Body of pancreas (tissue), 4 donors: ENCODE measurements at regions not wholly inside any gene's neighbourhood (a gene's known extent, or its start where the extent isn't known, plus 50 kb on each side); places are given as distances from the start of the nearest gene placed in this dataset.
A peak's percentile ranks its signal among the peaks of the same experiment; 100 is the strongest.
"Not testable (repeated sequence)": the region's sequence is repeated elsewhere in the genome, so short reads cannot be mapped to it uniquely, and the experiment has no call there.

Experiments used
- ATAC-seq: fragments of 150-250 bp; one replicate; pipeline ENCODE4 v1.9.1; 2016
- DNase-seq, 4 donors: peaks; one replicate each; pipeline ENCODE4 v3.0.0-alpha.2; 2019
- H3K27ac ChIP-seq, 4 donors: fragments of 200-600 bp; sonication (generic); 1 replicate in 3 of 4; 2 replicates in 1 of 4; pipeline versions ENCODE4 v1.5.1 to v1.6.1; 2016 to 2019; ENCODE audit warnings: mild to moderate bottlenecking in 1 of 4, mixed read lengths in 1 of 4, moderate library complexity in 1 of 4
- H3K27me3 ChIP-seq, 2 donors: fragments of 200-600 bp; sonication (generic); one replicate each; pipeline ENCODE4 v1.6.0; 2016; ENCODE audit warnings: mild to moderate bottlenecking in 1 of 2
- H3K36me3 ChIP-seq, 2 donors: fragments of 200-600 bp; sonication (generic); replicated peaks in 1 of 2; 2 replicates each; pipeline ENCODE4 v1.5.1; 2016; ENCODE audit warnings: low read depth in 2 of 2; ENCODE audit not compliant: insufficient read depth in 1 of 2
- H3K4me1 ChIP-seq: fragments of 200-600 bp; sonication (generic); one replicate; pipeline ENCODE4 v1.6.0; 2016
- H3K4me3 ChIP-seq, 2 donors: fragments of 200-600 bp; sonication (generic); 1 replicate in 1 of 2; 2 replicates in 1 of 2; pipeline ENCODE4 v1.5.1; 2016 to 2019
- H3K9me3 ChIP-seq, 3 donors: fragments of 200-600 bp; sonication (generic); 1 replicate in 2 of 3; 2 replicates in 1 of 3; pipeline ENCODE4 v1.5.1; 2016
- POLR2A ChIP-seq, 3 donors: fragments of 450-650 bp; IDR thresholded peaks; one replicate each; pipeline ENCODE4 v1.6.1; 2016; ENCODE audit warnings: antibody characterized with exemption in 3 of 3, mild to moderate bottlenecking in 2 of 3
- WGBS, 2 donors: methylation state at CpG; one replicate each; pipeline ENCODE4 v1.1.5; 2017; 5-methylcytosine and 5-hydroxymethylcytosine counted together
- intact Hi-C: fragments of 100-400 bp; cut with DNase I; formaldehyde crosslinking; loops from one replicate; pipeline ENCODE4 v1.15.1; 2023
- TF ChIP-seq, protein P1 (sequence below), 7 experiments: fragments of 450-650 bp in 4 of 7; fragments of 200-600 bp in 3 of 7; sonication (generic) in 3 of 7; IDR thresholded peaks; one replicate each; pipeline ENCODE4 v1.5.1; 2016 to 2019; ENCODE audit warnings: antibody characterized with exemption in 7 of 7

DNA sequence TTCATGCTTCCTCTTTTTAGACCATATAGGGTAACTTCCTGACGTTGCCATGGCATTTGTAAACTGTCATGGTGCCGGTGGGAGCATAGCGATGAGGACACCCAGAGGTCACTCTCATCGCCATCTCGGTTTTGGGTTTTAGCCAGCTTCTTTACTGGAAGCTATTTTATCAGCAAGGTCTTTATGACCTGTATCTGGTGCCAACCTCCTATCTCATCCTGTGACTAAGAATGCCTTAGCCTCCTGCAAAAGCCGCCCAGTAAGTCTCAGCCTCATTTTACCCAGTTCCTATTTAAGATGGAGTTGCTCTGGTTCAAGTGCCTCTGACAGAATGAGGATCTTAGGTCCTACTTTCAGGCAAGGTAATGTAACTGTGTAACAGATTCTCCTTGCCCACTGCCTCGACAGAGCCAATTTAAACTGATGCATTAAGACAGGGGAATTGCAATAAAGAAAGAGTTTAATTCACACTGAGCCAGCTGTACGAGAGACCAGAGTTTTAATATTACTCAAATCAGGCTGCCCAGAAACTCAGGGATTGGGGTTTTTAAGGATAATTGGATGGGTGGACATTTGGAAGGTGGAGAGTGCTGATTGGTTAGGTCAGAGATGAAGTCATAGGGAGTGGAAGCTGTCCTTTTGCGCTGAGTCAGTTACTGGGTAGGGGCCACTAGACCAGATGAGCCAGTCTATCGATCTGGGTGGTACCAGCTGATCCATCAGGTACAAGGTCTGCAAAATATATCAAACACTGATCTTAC is 59.9 kb upstream of the ATF7IP2 start:
- WGBS, 2 donors, result 43 to 47% methylated on average over 10 of the region's 10 CpGs
- H3K27me3 ChIP-seq, result no peaks in the 10 kb centered on the region
- TF ChIP-seq, protein P1, sequence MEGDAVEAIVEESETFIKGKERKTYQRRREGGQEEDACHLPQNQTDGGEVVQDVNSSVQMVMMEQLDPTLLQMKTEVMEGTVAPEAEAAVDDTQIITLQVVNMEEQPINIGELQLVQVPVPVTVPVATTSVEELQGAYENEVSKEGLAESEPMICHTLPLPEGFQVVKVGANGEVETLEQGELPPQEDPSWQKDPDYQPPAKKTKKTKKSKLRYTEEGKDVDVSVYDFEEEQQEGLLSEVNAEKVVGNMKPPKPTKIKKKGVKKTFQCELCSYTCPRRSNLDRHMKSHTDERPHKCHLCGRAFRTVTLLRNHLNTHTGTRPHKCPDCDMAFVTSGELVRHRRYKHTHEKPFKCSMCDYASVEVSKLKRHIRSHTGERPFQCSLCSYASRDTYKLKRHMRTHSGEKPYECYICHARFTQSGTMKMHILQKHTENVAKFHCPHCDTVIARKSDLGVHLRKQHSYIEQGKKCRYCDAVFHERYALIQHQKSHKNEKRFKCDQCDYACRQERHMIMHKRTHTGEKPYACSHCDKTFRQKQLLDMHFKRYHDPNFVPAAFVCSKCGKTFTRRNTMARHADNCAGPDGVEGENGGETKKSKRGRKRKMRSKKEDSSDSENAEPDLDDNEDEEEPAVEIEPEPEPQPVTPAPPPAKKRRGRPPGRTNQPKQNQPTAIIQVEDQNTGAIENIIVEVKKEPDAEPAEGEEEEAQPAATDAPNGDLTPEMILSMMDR (IDR thresholded peaks at IDR 0.05), result no peak
- TF ChIP-seq POLR2A (IDR thresholded peaks at IDR 0.05), result no peak
- no peak overlapping the region for H3K27ac ChIP-seq
- DNase-seq (peak in 1 of 4 donors; percentile 25), ATAC-seq (no peak)
- H3K4me3 ChIP-seq, result no peak overlapping the region
- no peaks in the 10 kb centered on the region for H3K9me3 ChIP-seq
- intact Hi-C loops, result no loop called here
- H3K4me1 ChIP-seq, result peaks cover 16% of the 10 kb centered on the region
- H3K36me3 ChIP-seq, result no peaks in the 10 kb centered on the region

DNA sequence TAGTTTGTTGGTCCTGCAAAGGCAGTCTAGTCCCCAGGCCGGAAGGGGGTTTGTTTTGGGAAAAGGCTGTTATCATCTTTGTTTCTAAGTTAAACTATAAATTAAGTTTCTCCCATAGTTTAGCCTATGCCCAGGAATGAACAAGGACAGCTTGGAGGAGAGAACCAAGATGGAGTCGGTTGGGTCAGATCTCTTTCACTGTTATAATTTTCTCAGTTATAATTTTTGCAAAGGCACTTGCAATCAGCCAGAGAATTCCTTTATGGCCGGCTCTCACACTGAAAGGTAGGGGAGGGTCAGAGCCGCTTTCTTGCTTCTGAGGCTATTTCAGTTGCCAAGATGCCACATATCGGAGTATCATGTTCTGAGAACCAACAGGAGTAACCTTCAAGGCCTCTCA is 59.2 kb upstream of the ATF7IP2 start:
- Histone ChIP-seq H3K27me3 (no peaks in the 10 kb centered on the region), H3K27ac (no peak overlapping the region), H3K4me3 (no peak overlapping the region), H3K9me3 (no peaks in the 10 kb centered on the region), H3K36me3 (no peaks in the 10 kb centered on the region), H3K4me1 (peaks cover 23% of the 10 kb centered on the region)
- DNase-seq (no peak), ATAC-seq (no peak)
- TF ChIP-seq, protein P1 (IDR thresholded peaks at IDR 0.05), result no peak
- TF ChIP-seq POLR2A (IDR thresholded peaks at IDR 0.05), result no peak
- intact Hi-C loops, result no loop called here
- WGBS, 2 donors, result 91 to 92% methylated on average over 5 of the region's 5 CpGs

DNA sequence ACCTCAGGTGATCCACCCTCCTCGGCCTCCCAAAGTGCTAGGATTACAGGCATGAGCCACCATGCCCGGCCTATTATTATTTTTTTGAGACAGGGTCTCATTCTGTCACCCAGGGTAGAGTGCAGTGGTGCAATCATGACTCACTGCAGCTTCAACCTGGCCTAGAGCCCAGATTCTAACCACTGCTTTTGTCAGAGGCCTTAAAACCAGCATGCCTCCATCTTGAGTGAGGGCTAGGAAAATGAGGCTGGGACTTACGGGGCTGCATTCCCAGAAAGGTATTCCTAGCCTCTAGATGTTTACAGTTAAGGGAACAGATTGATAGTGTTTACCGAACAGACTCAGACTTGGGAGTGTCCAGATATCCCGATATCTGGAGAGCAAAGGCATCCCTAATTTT is 57.6 kb upstream of the ATF7IP2 start:
- H3K27ac ChIP-seq, H3K4me3 ChIP-seq, H3K9me3 ChIP-seq, intact Hi-C loops, H3K27me3 ChIP-seq, ATAC-seq, H3K36me3 ChIP-seq: not testable (repeated sequence)
- DNase-seq, result peak in 2 of 4 donors; percentile 27 to 30
- H3K4me1 ChIP-seq, result peaks cover 33% of the 10 kb centered on the region
- WGBS, 2 donors, result 74 to 79% methylated on average over 4 to 5 of the region's 5 CpGs

DNA sequence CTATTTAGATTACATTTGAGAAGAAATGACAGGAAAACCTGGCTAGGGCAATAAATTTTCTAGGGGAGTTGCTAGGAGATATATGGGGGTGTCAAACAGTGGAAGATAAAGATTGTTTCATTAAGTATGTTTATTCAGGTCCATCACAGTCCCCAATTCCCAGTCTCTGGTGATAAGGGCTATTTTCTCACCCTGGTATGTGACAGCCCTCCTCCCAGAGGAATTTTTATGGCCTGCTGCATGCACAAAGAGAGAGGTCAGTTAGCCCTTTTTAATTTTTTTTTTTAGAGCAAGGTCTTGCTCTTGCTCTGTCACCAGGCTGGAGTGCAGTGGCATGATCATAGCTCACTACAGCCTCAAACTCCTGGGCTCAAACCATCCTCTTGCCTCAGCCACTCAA is 53.6 kb upstream of the ATF7IP2 start:
- Histone ChIP-seq H3K9me3 (no peaks in the 10 kb centered on the region), H3K4me3 (no peak overlapping the region), H3K4me1 (peaks cover 42% of the 10 kb centered on the region), H3K27ac (peak overlapping the region in 3 of 4 donors; percentile 65 to 84 (median 77)), H3K27me3 (no peaks in the 10 kb centered on the region), H3K36me3 (no peaks in the 10 kb centered on the region)
- TF ChIP-seq POLR2A (IDR thresholded peaks at IDR 0.05), result no peak
- TF ChIP-seq, protein P1 (IDR thresholded peaks at IDR 0.05), result no peak
- DNase-seq (peak; percentile 8 to 56 (median 28)), ATAC-seq (peak; percentile 85)
- intact Hi-C loops, result no loop called here

DNA sequence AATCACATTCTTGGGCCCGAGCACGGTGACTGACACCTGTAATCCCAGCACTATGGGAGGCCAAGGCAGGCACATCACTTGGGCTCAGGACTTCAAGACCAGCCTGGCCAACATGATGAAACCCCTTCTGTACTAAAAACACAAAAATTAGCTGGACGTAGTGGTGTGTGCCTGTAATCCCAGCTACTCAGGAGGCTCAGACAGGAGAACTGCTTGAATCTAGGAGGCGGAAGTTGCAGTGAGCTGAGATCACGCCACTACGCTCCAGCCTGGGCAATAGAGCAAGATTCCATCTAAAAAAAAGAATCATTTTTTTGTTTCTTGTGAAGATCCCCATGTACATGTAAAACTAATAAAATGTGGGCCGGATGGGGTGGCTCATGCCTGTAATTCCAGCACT is 53.1 kb upstream of the ATF7IP2 start:
- no peaks in the 10 kb centered on the region for H3K27me3 ChIP-seq
- no peaks in the 10 kb centered on the region for H3K9me3 ChIP-seq
- peaks cover 42% of the 10 kb centered on the region for H3K4me1 ChIP-seq
- DNase-seq (no peak), ATAC-seq (no peak)
- intact Hi-C loops, result no loop called here
- TF ChIP-seq POLR2A (IDR thresholded peaks at IDR 0.05), result no peak
- TF ChIP-seq, protein P1 (IDR thresholded peaks at IDR 0.05), result no peak
- H3K27ac ChIP-seq, result peak overlapping the region; percentile 45 to 84 (median 71)
- H3K4me3 ChIP-seq, result no peak overlapping the region
- WGBS, 2 donors, result 77 to 94% methylated on average over 5 to 7 of the region's 7 CpGs
- H3K36me3 ChIP-seq, result no peaks in the 10 kb centered on the region
